Gastroesophageal sphincter (tissue), 3 donors: ENCODE measurements at regions not wholly inside any gene's neighbourhood (a gene's known extent, or its start where the extent isn't known, plus 50 kb on each side); places are given as distances from the start of the nearest gene placed in this dataset.

Experiments used
- CTCF ChIP-seq, 4 experiments: fragments of 200-600 bp in 2 of 4; fragments of 450-650 bp in 2 of 4; sonication (generic) in 1 of 4; IDR thresholded peaks; one replicate each; pipeline ENCODE4 v1.5.1; 2017 to 2019; ENCODE audit warnings: antibody characterized with exemption in 4 of 4, mild to moderate bottlenecking in 2 of 4, moderate library complexity in 2 of 4
- EP300 ChIP-seq: sonication (generic); formaldehyde crosslinking; IDR thresholded peaks from one replicate; pipeline ENCODE4 v1.6.1; 2017; ENCODE audit warnings: antibody characterized with exemption, mild to moderate bottlenecking
- POLR2A ChIP-seq, 2 donors: fragments of 450-650 bp; IDR thresholded peaks; one replicate each; pipeline ENCODE4 v1.6.1; 2017; ENCODE audit warnings: antibody characterized with exemption in 2 of 2, mild to moderate bottlenecking in 2 of 2, moderate library complexity in 1 of 2
- POLR2AphosphoS5 ChIP-seq: sonication (generic); formaldehyde crosslinking; IDR thresholded peaks from one replicate; pipeline ENCODE4 v1.6.1; 2017; ENCODE audit warnings: antibody characterized with exemption

GRCh38 chr15:60184579-60184978 lies 180.5 kb downstream of the FOXB1 start:
- TF ChIP-seq CTCF (IDR thresholded peaks at IDR 0.05) (no peak), POLR2A (IDR thresholded peaks at IDR 0.05) (no peak), POLR2AphosphoS5 (no peak), EP300 (no peak)
